ENCODE measurements at regions not wholly inside any gene's neighbourhood (a gene's known extent, or its start where the extent isn't known, plus 50 kb on each side); places are given as distances from the start of the nearest gene placed in this dataset.
"Not testable (repeated sequence)": the region's sequence is repeated elsewhere in the genome, so short reads cannot be mapped to it uniquely, and the experiment has no call there.

GRCh38 chr7:9711259-9711918, 1262.3 kb upstream of the PHF14 start:
- in situ Hi-C loops (cut with HindIII; ENCODE audit: low pct_unique_long_range_greater_than_20kb, low sequenced_read_pairs): no loop called here
- no peak for DNase-seq (ENCODE audit: low read depth)

GRCh38 chr7:9718071-9718661, 1255.5 kb upstream of the PHF14 start:
- DNase-seq (ENCODE audit: low read depth): no peak
- in situ Hi-C loops (cut with HindIII; ENCODE audit: low pct_unique_long_range_greater_than_20kb, low sequenced_read_pairs): no loop called here

- in situ Hi-C loops (cut with HindIII; ENCODE audit: low pct_unique_long_range_greater_than_20kb, low sequenced_read_pairs): no loop called here
- peak; percentile 65 for DNase-seq (ENCODE audit: low read depth)
These were observed 1254.4 kb upstream of the PHF14 start for GRCh38 chr7:9719303-9719702.

- in situ Hi-C loops (cut with HindIII; ENCODE audit: low pct_unique_long_range_greater_than_20kb, low sequenced_read_pairs): no loop called here
- no peak for DNase-seq (ENCODE audit: low read depth)
These were observed 1254.0 kb upstream of the PHF14 start for GRCh38 chr7:9719721-9720120.

DNA sequence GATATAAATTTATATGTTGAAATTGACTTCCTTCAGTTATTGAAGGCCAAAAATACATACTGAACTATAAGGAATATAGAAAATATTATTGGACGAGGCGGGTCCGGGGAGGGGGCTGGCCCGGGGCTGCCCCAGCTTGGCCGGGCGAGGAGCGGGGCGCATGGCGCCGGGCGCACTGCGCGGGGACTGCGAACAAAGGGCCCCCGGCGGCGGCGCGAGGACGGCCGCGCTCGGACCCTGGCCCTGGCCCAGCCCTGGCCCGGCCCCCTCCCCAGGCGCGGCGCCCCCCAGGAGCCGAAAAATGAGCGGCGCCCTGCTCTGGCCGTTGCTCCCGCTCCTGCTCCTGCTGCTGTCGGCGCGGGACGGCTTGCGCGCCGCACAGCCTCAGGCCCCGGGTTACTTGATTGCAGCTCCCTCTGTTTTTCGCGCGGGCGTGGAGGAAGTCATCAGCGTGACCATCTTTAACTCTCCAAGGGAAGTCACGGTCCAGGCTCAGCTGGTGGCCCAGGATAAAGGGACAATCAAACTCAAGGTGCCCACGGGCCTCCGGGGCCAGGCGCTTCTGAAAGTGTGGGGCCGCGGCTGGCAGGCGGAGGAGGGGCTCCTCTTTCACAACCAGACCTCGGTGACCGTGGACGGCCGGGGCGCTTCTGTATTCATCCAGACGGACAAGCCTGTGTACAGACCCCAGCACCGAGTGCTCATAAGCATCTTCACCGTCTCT, 1247.6 kb upstream of the PHF14 start:
- in situ Hi-C loops (cut with HindIII; ENCODE audit: low pct_unique_long_range_greater_than_20kb, low sequenced_read_pairs); DNase-seq (ENCODE audit: low read depth): not testable (repeated sequence)

GRCh38 chr7:9726811-9727210, 1246.9 kb upstream of the PHF14 start:
- DNase-seq (ENCODE audit: low read depth); in situ Hi-C loops (cut with HindIII; ENCODE audit: low pct_unique_long_range_greater_than_20kb, low sequenced_read_pairs): not testable (repeated sequence)

DNA sequence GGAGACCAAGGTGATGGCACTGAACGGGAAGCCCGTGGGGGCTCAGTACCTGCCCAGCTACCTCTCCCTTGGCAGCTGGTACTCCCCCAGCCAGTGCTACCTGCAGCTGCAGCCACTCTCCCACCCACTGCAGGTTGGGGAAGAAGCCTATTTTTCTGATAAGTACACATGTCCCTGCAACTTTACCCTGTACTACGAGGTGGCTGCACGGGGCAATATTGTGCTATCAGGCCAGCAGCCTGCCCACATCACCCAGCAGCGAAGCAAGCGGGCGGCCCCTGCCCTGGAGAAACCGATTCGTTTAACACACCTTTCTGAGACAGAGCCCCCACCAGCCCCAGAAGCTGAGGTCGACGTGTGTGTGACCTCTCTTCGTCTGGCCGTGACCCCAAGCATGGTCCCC, 1246.2 kb upstream of the PHF14 start:
- DNase-seq (ENCODE audit: low read depth); in situ Hi-C loops (cut with HindIII; ENCODE audit: low pct_unique_long_range_greater_than_20kb, low sequenced_read_pairs): not testable (repeated sequence)

- in situ Hi-C loops (cut with HindIII; ENCODE audit: low pct_unique_long_range_greater_than_20kb, low sequenced_read_pairs); DNase-seq (ENCODE audit: low read depth): not testable (repeated sequence)
These were observed 1245.5 kb upstream of the PHF14 start for GRCh38 chr7:9728014-9728657.

DNA sequence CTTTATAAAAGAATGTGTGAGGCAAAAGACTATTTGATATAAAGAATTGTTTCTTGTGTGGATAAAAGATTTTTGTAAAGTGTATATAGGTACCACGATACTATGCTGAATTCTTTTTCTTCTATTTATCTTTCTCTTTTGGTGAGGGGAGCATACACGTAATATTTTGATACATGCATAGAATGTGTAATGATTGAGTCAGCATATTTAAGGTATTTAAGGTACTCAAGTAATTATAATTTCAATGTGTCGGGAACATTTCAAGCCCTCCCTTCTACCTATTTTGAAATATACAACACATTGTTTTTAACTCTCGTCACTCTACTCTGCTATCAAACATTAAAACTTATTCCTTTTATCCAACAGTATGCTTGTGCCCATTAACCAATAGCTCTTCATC, 1221.6 kb upstream of the PHF14 start:
- DNase-seq (ENCODE audit: low read depth): no peak
- in situ Hi-C loops (cut with HindIII; ENCODE audit: low pct_unique_long_range_greater_than_20kb, low sequenced_read_pairs): no loop called here

GRCh38 chr7:9761224-9761623, 1212.4 kb upstream of the PHF14 start:
- no peak for DNase-seq (ENCODE audit: low read depth)
- in situ Hi-C loops (cut with HindIII; ENCODE audit: low pct_unique_long_range_greater_than_20kb, low sequenced_read_pairs): no loop called here

GRCh38 chr7:9776900-9777299, 1196.8 kb upstream of the PHF14 start:
- in situ Hi-C loops (cut with HindIII; ENCODE audit: low pct_unique_long_range_greater_than_20kb, low sequenced_read_pairs): no loop called here
- no peak for DNase-seq (ENCODE audit: low read depth)

GRCh38 chr7:9778367-9778766, 1195.3 kb upstream of the PHF14 start:
- no peak for DNase-seq (ENCODE audit: low read depth)
- in situ Hi-C loops (cut with HindIII; ENCODE audit: low pct_unique_long_range_greater_than_20kb, low sequenced_read_pairs): no loop called here

GRCh38 chr7:9781710-9782109, 1192.0 kb upstream of the PHF14 start:
- DNase-seq (ENCODE audit: low read depth): no peak
- in situ Hi-C loops (cut with HindIII; ENCODE audit: low pct_unique_long_range_greater_than_20kb, low sequenced_read_pairs): no loop called here

GRCh38 chr7:9782275-9782674, 1191.4 kb upstream of the PHF14 start:
- no peak for DNase-seq (ENCODE audit: low read depth)
- in situ Hi-C loops (cut with HindIII; ENCODE audit: low pct_unique_long_range_greater_than_20kb, low sequenced_read_pairs): no loop called here

- in situ Hi-C loops (cut with HindIII; ENCODE audit: low pct_unique_long_range_greater_than_20kb, low sequenced_read_pairs): no loop called here
These were observed 1188.5 kb upstream of the PHF14 start for GRCh38 chr7:9785211-9785610.

DNA sequence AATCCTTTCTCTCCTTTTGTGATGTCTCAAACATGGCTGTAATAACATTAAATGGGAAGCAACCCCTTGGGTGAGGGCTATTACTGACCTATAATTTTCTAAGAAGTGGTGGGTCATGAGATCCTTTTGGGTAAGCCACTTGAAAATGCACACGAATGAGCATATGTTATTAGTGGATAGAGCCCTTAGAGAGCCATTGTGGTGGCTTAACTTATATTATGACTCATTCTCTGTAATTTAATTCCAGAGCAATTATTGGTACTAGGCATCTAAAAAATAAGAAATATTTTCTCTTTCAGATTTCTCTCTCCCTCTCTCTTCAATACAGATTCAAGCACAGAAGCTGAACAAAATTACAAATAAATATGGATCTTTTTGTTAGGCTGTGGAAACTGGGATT, 1177.4 kb upstream of the PHF14 start:
- DNase-seq (ENCODE audit: low read depth): no peak
- in situ Hi-C loops (cut with HindIII; ENCODE audit: low pct_unique_long_range_greater_than_20kb, low sequenced_read_pairs): no loop called here

More at GRCh38 chr7:9785211-9785610, 1188.5 kb upstream of the PHF14 start:
- DNase-seq (ENCODE audit: low read depth): no peak

- in situ Hi-C loops (cut with HindIII; ENCODE audit: low pct_unique_long_range_greater_than_20kb, low sequenced_read_pairs): no loop called here
- no peak for DNase-seq (ENCODE audit: low read depth)
These were observed 1151.0 kb upstream of the PHF14 start for GRCh38 chr7:9822458-9823290.

DNA sequence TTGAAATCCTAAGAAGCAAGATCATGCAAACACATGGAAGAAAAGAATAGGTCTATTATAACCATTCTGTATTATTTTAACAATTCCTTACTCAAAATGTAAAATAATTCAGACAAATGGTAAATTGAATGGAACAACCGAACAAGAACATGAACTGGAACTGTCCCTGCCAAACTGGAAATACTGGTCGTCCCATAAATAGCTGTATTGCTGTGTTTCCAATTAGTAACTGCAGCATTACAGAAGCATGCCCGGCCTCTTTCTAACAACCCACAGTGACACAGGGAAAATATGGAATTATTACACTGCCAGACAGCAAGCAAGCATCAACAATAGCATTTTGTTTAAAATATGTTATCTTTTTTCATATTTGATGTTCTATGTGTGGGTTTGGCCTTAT, 1138.5 kb upstream of the PHF14 start:
- in situ Hi-C loops (cut with HindIII; ENCODE audit: low pct_unique_long_range_greater_than_20kb, low sequenced_read_pairs): no loop called here

More for the DNA sequence above, 1138.5 kb upstream of the PHF14 start:
- no peak for DNase-seq (ENCODE audit: low read depth)

Measured in Caki2 (cell line).